Dendritic cell treated with granulocyte-macrophage colony-stimulating factor and Interleukin-4, amounts not matched to agents 40 ng/mL and 50 ng/mL, for 4 days (primary cell): ENCODE measurements at regions not wholly inside any gene's neighbourhood (a gene's known extent, or its start where the extent isn't known, plus 50 kb on each side); places are given as distances from the start of the nearest gene placed in this dataset.

Experiments used
- H3K27ac Mint-ChIP-seq: one replicate; pipeline ENCODE4 v1.8.0; 2022; ENCODE audit warnings: mild to moderate bottlenecking, mixed read lengths
- H3K27me3 Mint-ChIP-seq: one replicate; pipeline ENCODE4 v1.8.0; 2022; ENCODE audit warnings: mild to moderate bottlenecking, mixed read lengths
- H3K36me3 Mint-ChIP-seq: one replicate; pipeline ENCODE4 v1.8.0; 2022; ENCODE audit warnings: low read depth, mixed read lengths
- H3K4me1 Mint-ChIP-seq: one replicate; pipeline ENCODE4 v1.8.0; 2022; ENCODE audit warnings: low read depth, mixed read lengths
- H3K4me3 Mint-ChIP-seq: one replicate; pipeline ENCODE4 v1.8.0; 2022; ENCODE audit warnings: mild to moderate bottlenecking, moderate library complexity, mixed read lengths
- H3K9me3 Mint-ChIP-seq: one replicate; pipeline ENCODE4 v1.8.0; 2022; ENCODE audit warnings: mixed read lengths
- intact Hi-C: fragments of 100-400 bp; cut with micrococcal nuclease; formaldehyde crosslinking; loops from one replicate; pipeline ENCODE4 v1.15.0; 2022

- H3K9me3 Mint-ChIP-seq = no peaks in the 10 kb centered on the region
- H3K4me1 Mint-ChIP-seq = peaks cover 30% of the 10 kb centered on the region
- intact Hi-C loops = no loop called here
- H3K27ac Mint-ChIP-seq = no peak overlapping the region
- no peaks in the 10 kb centered on the region for H3K27me3 Mint-ChIP-seq
- H3K36me3 Mint-ChIP-seq = no peaks in the 10 kb centered on the region
- no peak overlapping the region for H3K4me3 Mint-ChIP-seq
Observed at GRCh38 chr1:82162486-82163420, 362.0 kb downstream of the ADGRL2 start.

GRCh38 chr1:82161700-82162141 lies 361.0 kb downstream of the ADGRL2 start:
- no peaks in the 10 kb centered on the region for H3K36me3 Mint-ChIP-seq
- peaks cover 30% of the 10 kb centered on the region for H3K4me1 Mint-ChIP-seq
- peak overlapping the region; percentile 43 for H3K27ac Mint-ChIP-seq
- H3K4me3 Mint-ChIP-seq = peak overlapping the region; percentile 32
- H3K27me3 Mint-ChIP-seq = no peaks in the 10 kb centered on the region
- H3K9me3 Mint-ChIP-seq = no peaks in the 10 kb centered on the region
- intact Hi-C loops = no loop called here

- Mint-ChIP-seq H3K36me3 (no peaks in the 10 kb centered on the region), H3K27me3 (no peaks in the 10 kb centered on the region), H3K27ac (peak overlapping the region; percentile 35), H3K4me1 (peaks cover 30% of the 10 kb centered on the region), H3K9me3 (no peaks in the 10 kb centered on the region), H3K4me3 (no peak overlapping the region)
- intact Hi-C loops = no loop called here
Observed at GRCh38 chr1:82160903-82161302, 360.2 kb downstream of the ADGRL2 start.

- Mint-ChIP-seq H3K4me3 (no peak overlapping the region), H3K4me1 (peaks cover 30% of the 10 kb centered on the region), H3K9me3 (no peaks in the 10 kb centered on the region), H3K36me3 (no peaks in the 10 kb centered on the region), H3K27me3 (no peaks in the 10 kb centered on the region), H3K27ac (no peak overlapping the region)
- intact Hi-C loops = no loop called here
Observed at GRCh38 chr1:82160036-82160435, 359.3 kb downstream of the ADGRL2 start.

GRCh38 chr1:82158981-82159380 lies 358.2 kb downstream of the ADGRL2 start:
- Mint-ChIP-seq H3K9me3 (no peaks in the 10 kb centered on the region), H3K27me3 (no peaks in the 10 kb centered on the region), H3K27ac (no peak overlapping the region), H3K4me3 (no peak overlapping the region), H3K4me1 (peaks cover 30% of the 10 kb centered on the region), H3K36me3 (no peaks in the 10 kb centered on the region)
- intact Hi-C loops = no loop called here

GRCh38 chr1:82154219-82154970 lies 353.7 kb downstream of the ADGRL2 start:
- intact Hi-C loops = no loop called here
- Mint-ChIP-seq H3K27me3 (no peaks in the 10 kb centered on the region), H3K9me3 (no peaks in the 10 kb centered on the region), H3K36me3 (no peaks in the 10 kb centered on the region), H3K4me1 (peaks cover 8% of the 10 kb centered on the region), H3K4me3 (no peak overlapping the region), H3K27ac (no peak overlapping the region)

GRCh38 chr1:82153752-82154151 lies 353.0 kb downstream of the ADGRL2 start:
- Mint-ChIP-seq H3K9me3 (no peaks in the 10 kb centered on the region), H3K36me3 (no peaks in the 10 kb centered on the region), H3K27ac (no peak overlapping the region), H3K4me1 (peaks cover 8% of the 10 kb centered on the region), H3K27me3 (no peaks in the 10 kb centered on the region), H3K4me3 (no peak overlapping the region)
- intact Hi-C loops = no loop called here

- Mint-ChIP-seq H3K27ac (no peak overlapping the region), H3K4me3 (no peak overlapping the region)
- intact Hi-C loops = no loop called here
Observed at GRCh38 chr1:82153272-82153629, 352.5 kb downstream of the ADGRL2 start.

GRCh38 chr1:82152356-82153271 lies 351.9 kb downstream of the ADGRL2 start:
- Mint-ChIP-seq H3K4me3 (no peak overlapping the region), H3K4me1 (peaks cover 8% of the 10 kb centered on the region), H3K36me3 (no peaks in the 10 kb centered on the region), H3K27me3 (no peaks in the 10 kb centered on the region), H3K27ac (no peak overlapping the region), H3K9me3 (no peaks in the 10 kb centered on the region)
- intact Hi-C loops = no loop called here

More at GRCh38 chr1:82153272-82153629, 352.5 kb downstream of the ADGRL2 start:
- peaks cover 8% of the 10 kb centered on the region for H3K4me1 Mint-ChIP-seq
- H3K36me3 Mint-ChIP-seq = no peaks in the 10 kb centered on the region
- no peaks in the 10 kb centered on the region for H3K27me3 Mint-ChIP-seq
- H3K9me3 Mint-ChIP-seq = no peaks in the 10 kb centered on the region

GRCh38 chr1:82145656-82146055 lies 344.9 kb downstream of the ADGRL2 start:
- Mint-ChIP-seq H3K27me3 (no peaks in the 10 kb centered on the region), H3K9me3 (peaks cover 18% of the 10 kb centered on the region), H3K4me1 (no peaks in the 10 kb centered on the region), H3K4me3 (no peak overlapping the region), H3K36me3 (no peaks in the 10 kb centered on the region), H3K27ac (no peak overlapping the region)
- intact Hi-C loops = no loop called here

GRCh38 chr1:82143108-82143833 lies 342.5 kb downstream of the ADGRL2 start:
- Mint-ChIP-seq H3K4me3 (no peak overlapping the region), H3K4me1 (no peaks in the 10 kb centered on the region), H3K36me3 (no peaks in the 10 kb centered on the region)

GRCh38 chr1:82141390-82141789 lies 340.7 kb downstream of the ADGRL2 start:
- Mint-ChIP-seq H3K4me3 (no peak overlapping the region), H3K4me1 (no peaks in the 10 kb centered on the region), H3K9me3 (peaks cover 24% of the 10 kb centered on the region), H3K27ac (no peak overlapping the region), H3K27me3 (no peaks in the 10 kb centered on the region), H3K36me3 (no peaks in the 10 kb centered on the region)
- intact Hi-C loops = no loop called here

More at GRCh38 chr1:82143108-82143833, 342.5 kb downstream of the ADGRL2 start:
- no peak overlapping the region for H3K27ac Mint-ChIP-seq
- H3K27me3 Mint-ChIP-seq = no peaks in the 10 kb centered on the region
- intact Hi-C loops = no loop called here
- peaks cover 24% of the 10 kb centered on the region for H3K9me3 Mint-ChIP-seq
